ENCODE measurements at regions not wholly inside any gene's neighbourhood (a gene's known extent, or its start where the extent isn't known, plus 50 kb on each side); places are given as distances from the start of the nearest gene placed in this dataset.
A peak's percentile ranks its signal among the peaks of the same experiment; 100 is the strongest.
"Not testable (repeated sequence)": the region's sequence is repeated elsewhere in the genome, so short reads cannot be mapped to it uniquely, and the experiment has no call there.

DNA sequence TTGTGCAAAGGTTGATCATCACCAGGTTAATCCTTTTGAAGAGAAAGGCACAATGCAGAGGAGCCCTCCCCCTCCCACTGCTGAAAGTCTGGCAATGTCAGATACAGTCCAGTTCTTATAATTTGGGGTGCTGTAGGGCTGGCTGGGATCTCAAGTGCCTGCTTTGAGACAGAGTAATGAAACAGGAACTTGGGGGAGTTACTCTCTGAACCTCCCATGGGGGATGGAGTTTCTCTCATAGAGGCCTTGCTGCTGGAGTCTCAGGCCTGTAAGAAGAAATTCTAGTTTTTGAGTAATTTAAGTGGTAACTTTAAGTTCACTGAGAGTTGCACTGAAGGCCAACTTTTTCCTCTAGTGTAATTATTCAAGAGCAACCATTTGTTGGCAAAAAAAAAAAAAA is 410.5 kb downstream of the KCNRG start:
- H3K27ac Mint-ChIP-seq: no peak overlapping the region
- H3K9me3 Mint-ChIP-seq: no peaks in the 10 kb centered on the region
- no peaks in the 10 kb centered on the region for H3K27me3 Mint-ChIP-seq
- H3K4me1 Mint-ChIP-seq (ENCODE audit: low read depth): peaks cover 6% of the 10 kb centered on the region
- H3K36me3 Mint-ChIP-seq (ENCODE audit: low read depth): no peaks in the 10 kb centered on the region
- intact Hi-C loops (cut with micrococcal nuclease): no loop called here
- H3K4me3 Mint-ChIP-seq: no peak overlapping the region

DNA sequence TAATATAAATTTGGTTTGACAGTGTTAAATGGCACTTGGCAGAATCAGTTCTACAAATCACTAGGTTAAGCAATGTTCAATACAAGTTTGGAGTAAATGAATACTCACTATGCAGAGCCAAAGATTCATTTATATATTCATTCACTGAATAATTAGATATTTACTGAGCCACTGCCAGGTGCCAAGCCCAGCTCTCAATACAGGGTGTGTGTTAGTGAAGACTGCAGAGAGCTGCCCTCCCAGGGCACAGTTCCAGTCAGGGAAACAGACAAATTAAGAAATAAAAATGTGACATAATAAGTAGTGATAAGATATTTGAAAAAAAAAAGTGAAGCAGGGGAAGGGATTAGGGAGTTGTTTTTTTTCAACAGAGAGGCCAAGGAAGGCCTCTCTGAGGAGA is 411.7 kb downstream of the KCNRG start:
- no peaks in the 10 kb centered on the region for H3K36me3 Mint-ChIP-seq (ENCODE audit: low read depth)
- no peaks in the 10 kb centered on the region for H3K9me3 Mint-ChIP-seq
- no peaks in the 10 kb centered on the region for H3K27me3 Mint-ChIP-seq
- H3K4me3 Mint-ChIP-seq: no peak overlapping the region
- no peak overlapping the region for H3K27ac Mint-ChIP-seq
- intact Hi-C loops (cut with micrococcal nuclease): no loop called here
- peaks cover 6% of the 10 kb centered on the region for H3K4me1 Mint-ChIP-seq (ENCODE audit: low read depth)

DNA sequence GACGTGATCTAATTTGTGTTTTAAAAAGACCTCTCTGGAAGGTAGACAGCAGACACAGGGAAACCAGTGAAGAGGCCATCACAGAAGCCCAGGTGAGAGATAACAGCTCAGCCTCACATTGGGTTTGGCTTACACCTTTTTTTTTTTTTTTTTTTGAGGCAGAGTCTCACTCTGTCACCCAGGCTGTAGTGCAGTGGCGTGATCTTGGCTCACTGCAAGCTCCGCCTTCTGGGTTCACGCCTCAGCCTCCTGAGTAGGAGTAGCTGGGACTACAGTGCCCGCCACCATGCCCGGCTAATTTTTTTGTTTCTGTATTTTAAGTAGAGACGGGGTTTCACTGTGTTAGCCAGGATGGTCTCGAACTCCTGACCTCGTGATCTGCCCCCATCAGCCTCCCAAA is 412.3 kb downstream of the KCNRG start:
- H3K4me1 Mint-ChIP-seq (ENCODE audit: low read depth); intact Hi-C loops (cut with micrococcal nuclease); H3K27ac Mint-ChIP-seq; H3K27me3 Mint-ChIP-seq; H3K4me3 Mint-ChIP-seq; H3K36me3 Mint-ChIP-seq (ENCODE audit: low read depth); H3K9me3 Mint-ChIP-seq: not testable (repeated sequence)

DNA sequence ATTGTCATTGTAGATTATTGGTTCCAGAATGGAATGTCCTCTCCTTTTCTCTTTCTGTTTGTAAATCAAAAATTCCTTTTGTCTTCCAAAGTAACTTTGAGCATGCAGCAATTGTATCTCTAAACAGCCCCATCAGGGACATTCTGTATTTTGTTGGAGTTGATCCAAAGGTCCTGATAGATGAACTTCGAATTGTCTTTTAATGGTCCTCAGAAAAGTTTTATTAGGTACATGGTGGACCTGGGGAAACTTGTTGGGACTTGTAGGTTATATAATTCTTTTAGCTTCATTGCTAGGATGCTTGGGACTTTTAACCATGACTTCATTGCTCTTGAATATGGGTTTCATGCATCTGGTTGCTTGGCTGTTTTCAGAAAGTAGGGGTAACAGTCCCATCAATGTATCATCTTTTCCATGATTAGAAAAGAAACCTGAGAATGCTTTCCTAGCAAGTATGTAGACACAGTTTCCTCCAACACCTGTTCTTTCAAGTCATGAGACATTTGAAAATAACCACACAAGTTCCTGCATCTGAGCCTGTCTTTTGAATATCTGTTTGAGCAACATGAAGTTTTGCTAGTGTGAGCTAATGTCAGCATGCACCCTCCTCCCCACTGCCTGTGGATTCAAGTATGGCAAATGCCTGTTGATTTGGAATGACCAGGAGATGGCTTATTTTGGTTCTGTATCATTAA is 413.1 kb downstream of the KCNRG start:
- peaks cover 6% of the 10 kb centered on the region for H3K4me1 Mint-ChIP-seq (ENCODE audit: low read depth)
- no peaks in the 10 kb centered on the region for H3K36me3 Mint-ChIP-seq (ENCODE audit: low read depth)
- intact Hi-C loops (cut with micrococcal nuclease): no loop called here
- no peak overlapping the region for H3K4me3 Mint-ChIP-seq
- no peaks in the 10 kb centered on the region for H3K27me3 Mint-ChIP-seq
- H3K27ac Mint-ChIP-seq: no peak overlapping the region
- H3K9me3 Mint-ChIP-seq: no peaks in the 10 kb centered on the region

DNA sequence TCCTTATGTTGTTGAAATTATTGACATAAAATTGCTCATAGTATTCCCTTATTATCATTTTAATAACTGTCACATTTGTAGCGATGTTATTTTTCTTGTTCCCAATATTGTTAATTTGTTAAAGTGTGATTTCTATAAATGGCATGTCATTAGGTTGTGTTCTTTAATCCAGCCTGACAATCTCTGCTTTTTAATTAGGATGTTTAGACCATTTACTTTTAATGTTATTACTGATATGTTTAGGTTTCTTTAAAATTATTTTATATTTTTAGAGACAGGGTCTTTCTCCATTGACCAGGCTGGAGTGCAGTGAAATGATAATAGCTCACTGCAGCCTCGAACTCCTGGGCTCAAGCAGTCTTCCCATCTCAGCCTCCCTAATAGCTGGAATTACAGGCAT is 408.5 kb downstream of the DLEU7 start:
- Mint-ChIP-seq H3K4me3 (no peak overlapping the region), H3K9me3 (no peaks in the 10 kb centered on the region), H3K4me1 (ENCODE audit: low read depth) (no peaks in the 10 kb centered on the region), H3K36me3 (ENCODE audit: low read depth) (no peaks in the 10 kb centered on the region), H3K27ac (no peak overlapping the region), H3K27me3 (no peaks in the 10 kb centered on the region)
- intact Hi-C loops (cut with micrococcal nuclease): no loop called here

DNA sequence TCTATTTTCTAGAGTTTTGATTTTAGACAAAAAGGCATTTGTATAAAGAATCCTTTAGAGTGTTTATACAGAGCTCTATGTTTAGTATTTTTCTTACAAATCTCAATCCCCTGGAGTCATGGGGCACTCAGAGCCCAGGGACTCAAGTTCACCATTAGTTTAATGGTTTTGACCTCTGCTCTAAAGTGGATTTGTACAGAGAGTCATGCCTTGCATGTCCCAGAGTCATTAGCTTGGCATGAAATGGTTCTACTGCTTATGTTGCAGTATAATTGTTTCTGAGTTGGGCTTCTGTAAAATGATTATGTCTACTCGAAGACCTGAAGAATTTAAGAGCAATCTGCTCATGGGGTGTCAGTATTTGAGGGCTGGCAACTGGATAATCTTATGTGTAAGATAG is 406.2 kb downstream of the DLEU7 start:
- Mint-ChIP-seq H3K27me3 (no peaks in the 10 kb centered on the region), H3K9me3 (no peaks in the 10 kb centered on the region)
- intact Hi-C loops (cut with micrococcal nuclease): no loop called here

DNA sequence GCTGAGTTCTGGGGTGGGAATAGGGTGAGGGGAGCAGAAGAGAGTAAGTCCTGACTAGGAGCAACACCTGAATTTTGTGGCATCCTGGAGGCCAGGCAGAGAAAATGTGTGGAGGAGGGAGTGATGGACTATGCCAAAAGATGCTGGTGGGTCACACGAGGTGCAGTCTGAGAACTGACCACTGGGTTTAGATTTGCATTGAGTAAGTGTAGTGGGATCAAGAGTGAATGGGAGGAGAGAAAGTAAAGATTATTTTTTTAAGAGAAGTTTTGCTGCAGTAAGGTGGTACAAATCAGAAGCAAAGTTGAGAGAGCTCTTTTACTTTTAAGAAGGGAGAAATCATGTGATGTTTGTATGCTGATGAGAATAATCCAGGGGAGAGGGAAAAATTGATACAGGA is 405.1 kb downstream of the DLEU7 start:
- Mint-ChIP-seq H3K9me3 (no peaks in the 10 kb centered on the region), H3K27me3 (no peaks in the 10 kb centered on the region), H3K27ac (no peak overlapping the region), H3K36me3 (ENCODE audit: low read depth) (no peaks in the 10 kb centered on the region), H3K4me3 (no peak overlapping the region), H3K4me1 (ENCODE audit: low read depth) (no peaks in the 10 kb centered on the region)
- intact Hi-C loops (cut with micrococcal nuclease): no loop called here

More for the DNA sequence above, 406.2 kb downstream of the DLEU7 start:
- H3K4me1 Mint-ChIP-seq (ENCODE audit: low read depth): no peaks in the 10 kb centered on the region
- H3K36me3 Mint-ChIP-seq (ENCODE audit: low read depth): no peaks in the 10 kb centered on the region
- no peak overlapping the region for H3K4me3 Mint-ChIP-seq
- H3K27ac Mint-ChIP-seq: no peak overlapping the region

DNA sequence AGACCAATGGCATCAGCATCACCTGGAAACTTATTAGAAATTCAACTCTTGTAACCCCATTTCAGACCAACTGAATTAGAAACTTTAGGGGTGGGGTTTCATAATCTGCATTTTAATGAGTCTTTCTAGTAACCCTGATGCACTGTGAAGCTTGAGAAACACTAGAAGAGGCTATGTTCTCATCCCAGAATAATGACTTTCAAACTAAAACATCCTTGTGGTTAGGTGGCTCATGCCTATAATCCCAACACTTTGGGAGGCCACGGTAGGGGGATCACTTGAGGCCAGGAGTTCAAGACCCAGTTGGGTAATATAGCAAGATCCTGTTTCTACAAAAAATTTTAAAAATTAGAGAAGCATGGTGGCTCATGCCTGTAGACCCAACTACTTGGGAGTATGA is 402.4 kb downstream of the DLEU7 start:
- Mint-ChIP-seq H3K4me3 (no peak overlapping the region), H3K27me3 (no peaks in the 10 kb centered on the region), H3K4me1 (ENCODE audit: low read depth) (no peaks in the 10 kb centered on the region), H3K9me3 (no peaks in the 10 kb centered on the region), H3K27ac (no peak overlapping the region), H3K36me3 (ENCODE audit: low read depth) (no peaks in the 10 kb centered on the region)
- intact Hi-C loops (cut with micrococcal nuclease): no loop called here

DNA sequence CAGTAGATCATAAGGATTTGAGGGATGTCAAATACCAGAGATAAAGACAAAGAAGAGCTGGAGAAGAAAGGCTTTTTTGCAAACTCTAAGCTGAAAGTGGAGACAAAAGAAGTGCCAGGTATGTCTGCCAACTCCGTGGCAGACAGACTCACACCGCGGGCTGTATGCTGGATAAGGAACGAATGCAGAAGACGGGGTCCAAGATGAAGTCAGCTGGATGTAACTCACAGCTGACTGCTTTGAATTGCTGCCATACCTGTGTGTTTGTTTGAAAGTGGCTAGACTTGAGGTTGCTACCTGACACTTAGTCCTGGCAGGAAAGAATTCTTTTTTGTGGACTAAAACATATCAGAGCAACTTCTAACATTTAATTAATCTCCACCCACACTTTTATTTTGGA is 398.8 kb downstream of the DLEU7 start:
- H3K4me1 Mint-ChIP-seq (ENCODE audit: low read depth): no peaks in the 10 kb centered on the region
- H3K36me3 Mint-ChIP-seq (ENCODE audit: low read depth): no peaks in the 10 kb centered on the region
- H3K9me3 Mint-ChIP-seq: no peaks in the 10 kb centered on the region
- H3K27ac Mint-ChIP-seq: no peak overlapping the region
- intact Hi-C loops (cut with micrococcal nuclease): no loop called here
- H3K27me3 Mint-ChIP-seq: no peaks in the 10 kb centered on the region
- H3K4me3 Mint-ChIP-seq: no peak overlapping the region

DNA sequence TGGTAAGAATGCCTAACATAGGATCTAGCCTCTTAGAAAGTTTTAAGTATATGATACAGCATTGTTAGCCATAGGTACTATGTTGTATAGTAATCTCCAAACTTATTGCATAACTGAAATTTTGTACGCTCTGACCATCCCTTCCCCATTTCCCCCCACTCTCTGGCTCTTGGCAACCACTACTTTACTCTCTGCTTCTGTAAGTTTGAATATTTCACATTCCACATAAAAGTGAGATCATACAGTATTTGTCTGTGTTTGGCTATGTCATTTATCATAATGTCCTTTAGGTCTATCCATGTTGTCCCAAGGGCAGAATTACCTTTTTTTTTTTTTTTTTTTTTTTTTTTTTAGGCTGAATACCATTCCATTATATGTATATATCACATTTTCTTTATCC is 396.9 kb downstream of the DLEU7 start:
- H3K9me3 Mint-ChIP-seq: no peaks in the 10 kb centered on the region
- H3K27ac Mint-ChIP-seq: no peak overlapping the region
- no peak overlapping the region for H3K4me3 Mint-ChIP-seq
- H3K36me3 Mint-ChIP-seq (ENCODE audit: low read depth): no peaks in the 10 kb centered on the region
- intact Hi-C loops (cut with micrococcal nuclease): no loop called here
- H3K27me3 Mint-ChIP-seq: no peaks in the 10 kb centered on the region
- peaks cover 11% of the 10 kb centered on the region for H3K4me1 Mint-ChIP-seq (ENCODE audit: low read depth)

DNA sequence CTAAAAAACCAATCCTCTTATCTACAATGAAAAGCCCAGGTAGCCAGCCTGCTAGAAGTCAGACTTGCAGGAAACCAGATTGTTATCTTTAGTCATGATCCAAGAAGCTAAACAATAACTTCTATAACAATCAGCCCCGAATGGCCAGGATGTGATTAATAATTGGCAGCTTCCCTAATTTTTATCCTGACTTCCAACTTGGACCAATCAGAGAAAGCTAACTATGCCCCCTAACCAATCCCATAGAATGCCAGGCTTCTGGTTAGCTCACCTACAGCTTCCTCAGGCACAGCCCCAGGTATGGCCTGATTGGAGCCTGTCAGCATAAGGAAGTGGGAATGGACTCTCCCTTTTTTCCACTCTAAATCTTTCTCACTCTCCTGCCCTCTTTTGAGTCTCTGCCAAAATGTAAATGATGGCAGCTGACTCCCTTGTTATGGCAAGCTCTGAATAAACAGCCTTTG is 394.9 kb downstream of the DLEU7 start:
- H3K27ac Mint-ChIP-seq: no peak overlapping the region
- H3K27me3 Mint-ChIP-seq: no peaks in the 10 kb centered on the region
- no peaks in the 10 kb centered on the region for H3K36me3 Mint-ChIP-seq (ENCODE audit: low read depth)
- H3K9me3 Mint-ChIP-seq: no peaks in the 10 kb centered on the region
- peaks cover 19% of the 10 kb centered on the region for H3K4me1 Mint-ChIP-seq (ENCODE audit: low read depth)
- no peak overlapping the region for H3K4me3 Mint-ChIP-seq
- intact Hi-C loops (cut with micrococcal nuclease): no loop called here

DNA sequence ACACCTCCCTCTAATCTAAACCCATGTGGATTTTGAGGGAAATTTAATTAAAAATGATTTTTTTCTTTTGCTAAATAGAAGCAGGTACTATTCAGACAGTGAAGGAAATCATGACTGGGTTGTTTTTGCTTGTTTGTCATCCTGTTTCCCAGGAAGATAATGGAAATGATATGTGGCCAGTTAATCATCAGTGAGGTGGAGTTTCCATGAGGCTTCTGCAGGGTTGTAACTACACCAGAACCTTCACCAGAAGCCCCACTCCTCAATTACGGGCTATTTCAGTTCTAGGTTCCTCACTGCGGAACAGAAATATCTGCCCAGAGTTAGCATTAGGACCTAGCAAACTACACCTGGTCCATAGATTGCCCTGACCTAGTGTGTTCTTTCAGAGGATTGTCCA is 394.0 kb downstream of the DLEU7 start:
- H3K4me1 Mint-ChIP-seq (ENCODE audit: low read depth): peaks cover 19% of the 10 kb centered on the region
- no peaks in the 10 kb centered on the region for H3K9me3 Mint-ChIP-seq
- intact Hi-C loops (cut with micrococcal nuclease): no loop called here
- no peak overlapping the region for H3K27ac Mint-ChIP-seq
- no peak overlapping the region for H3K4me3 Mint-ChIP-seq
- no peaks in the 10 kb centered on the region for H3K27me3 Mint-ChIP-seq
- no peaks in the 10 kb centered on the region for H3K36me3 Mint-ChIP-seq (ENCODE audit: low read depth)

DNA sequence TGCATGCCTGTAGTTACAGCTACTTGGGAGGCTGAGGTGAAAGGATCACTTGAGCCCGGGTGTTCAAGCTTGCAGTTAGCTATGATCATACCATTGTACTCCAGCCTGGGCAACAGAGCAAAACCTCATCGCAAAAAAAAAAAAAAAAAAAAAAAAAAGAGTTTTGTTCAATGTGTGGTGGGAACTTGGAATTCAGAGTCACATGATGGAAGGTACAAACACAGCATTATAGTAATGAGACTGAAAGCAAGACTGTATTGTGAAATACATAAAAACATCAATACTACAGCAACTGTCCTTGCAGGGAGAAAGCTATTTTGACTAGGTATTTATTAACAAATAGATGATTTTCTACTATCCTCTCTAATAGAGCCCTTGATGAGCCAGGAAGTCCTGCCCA is 393.2 kb downstream of the DLEU7 start:
- no peaks in the 10 kb centered on the region for H3K27me3 Mint-ChIP-seq
- H3K27ac Mint-ChIP-seq: no peak overlapping the region
- H3K4me1 Mint-ChIP-seq (ENCODE audit: low read depth): peaks cover 19% of the 10 kb centered on the region
- no peaks in the 10 kb centered on the region for H3K36me3 Mint-ChIP-seq (ENCODE audit: low read depth)
- H3K9me3 Mint-ChIP-seq: no peaks in the 10 kb centered on the region
- intact Hi-C loops (cut with micrococcal nuclease): no loop called here
- no peak overlapping the region for H3K4me3 Mint-ChIP-seq

DNA sequence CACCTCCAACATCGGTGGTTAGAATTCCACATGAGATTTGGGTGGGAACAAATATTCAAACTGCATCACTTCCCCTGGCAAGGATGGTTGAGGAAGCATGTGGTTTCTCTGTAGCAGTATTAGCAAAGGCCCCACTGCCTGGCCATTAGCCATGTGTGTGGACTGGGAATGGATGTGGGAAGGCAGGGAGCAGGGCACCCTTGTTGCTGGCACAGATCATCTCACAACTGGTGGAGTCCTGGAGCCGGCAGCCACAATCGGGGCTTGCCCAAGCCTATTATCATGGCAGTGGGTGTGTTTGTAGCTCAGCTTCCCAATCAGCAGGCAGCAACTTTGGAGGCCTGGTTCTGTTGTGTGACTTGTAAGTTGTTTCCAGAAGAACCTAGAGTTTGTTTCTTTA is 391.9 kb downstream of the DLEU7 start:
- intact Hi-C loops (cut with micrococcal nuclease): no loop called here
- Mint-ChIP-seq H3K4me1 (ENCODE audit: low read depth) (peaks cover 19% of the 10 kb centered on the region), H3K27me3 (no peaks in the 10 kb centered on the region), H3K9me3 (no peaks in the 10 kb centered on the region), H3K27ac (peak overlapping the region; percentile 45), H3K4me3 (no peak overlapping the region), H3K36me3 (ENCODE audit: low read depth) (no peaks in the 10 kb centered on the region)

DNA sequence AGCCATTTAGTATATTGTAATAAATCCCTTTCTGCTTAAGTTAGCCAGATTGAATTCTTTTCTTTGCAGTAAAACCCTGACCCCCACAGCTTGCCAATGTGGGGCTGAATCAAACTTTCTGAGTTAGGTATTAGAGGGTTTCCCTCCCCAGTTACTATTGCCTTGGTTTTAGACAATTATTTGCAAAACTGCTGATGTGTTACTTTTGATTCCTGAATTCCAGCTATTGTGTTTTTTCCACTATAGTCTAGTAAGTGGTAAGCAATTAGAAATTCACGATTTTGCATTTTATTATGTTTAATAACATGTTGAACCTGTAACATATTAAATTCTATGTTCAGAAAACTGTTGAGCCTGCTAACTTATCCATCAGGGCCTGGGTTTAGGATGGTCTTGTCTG is 391.5 kb downstream of the DLEU7 start:
- no peak overlapping the region for H3K4me3 Mint-ChIP-seq
- H3K36me3 Mint-ChIP-seq (ENCODE audit: low read depth): no peaks in the 10 kb centered on the region
- H3K9me3 Mint-ChIP-seq: no peaks in the 10 kb centered on the region
- no peaks in the 10 kb centered on the region for H3K27me3 Mint-ChIP-seq
- intact Hi-C loops (cut with micrococcal nuclease): no loop called here
- no peak overlapping the region for H3K27ac Mint-ChIP-seq
- H3K4me1 Mint-ChIP-seq (ENCODE audit: low read depth): peaks cover 21% of the 10 kb centered on the region

Data from dendritic cell treated with granulocyte-macrophage colony-stimulating factor and Interleukin-4, amounts not matched to agents 40 ng/mL and 50 ng/mL, for 4 days (primary cell).